ENCODE measurements at regions not wholly inside any gene's neighbourhood (a gene's known extent, or its start where the extent isn't known, plus 50 kb on each side); places are given as distances from the start of the nearest gene placed in this dataset.

DNA sequence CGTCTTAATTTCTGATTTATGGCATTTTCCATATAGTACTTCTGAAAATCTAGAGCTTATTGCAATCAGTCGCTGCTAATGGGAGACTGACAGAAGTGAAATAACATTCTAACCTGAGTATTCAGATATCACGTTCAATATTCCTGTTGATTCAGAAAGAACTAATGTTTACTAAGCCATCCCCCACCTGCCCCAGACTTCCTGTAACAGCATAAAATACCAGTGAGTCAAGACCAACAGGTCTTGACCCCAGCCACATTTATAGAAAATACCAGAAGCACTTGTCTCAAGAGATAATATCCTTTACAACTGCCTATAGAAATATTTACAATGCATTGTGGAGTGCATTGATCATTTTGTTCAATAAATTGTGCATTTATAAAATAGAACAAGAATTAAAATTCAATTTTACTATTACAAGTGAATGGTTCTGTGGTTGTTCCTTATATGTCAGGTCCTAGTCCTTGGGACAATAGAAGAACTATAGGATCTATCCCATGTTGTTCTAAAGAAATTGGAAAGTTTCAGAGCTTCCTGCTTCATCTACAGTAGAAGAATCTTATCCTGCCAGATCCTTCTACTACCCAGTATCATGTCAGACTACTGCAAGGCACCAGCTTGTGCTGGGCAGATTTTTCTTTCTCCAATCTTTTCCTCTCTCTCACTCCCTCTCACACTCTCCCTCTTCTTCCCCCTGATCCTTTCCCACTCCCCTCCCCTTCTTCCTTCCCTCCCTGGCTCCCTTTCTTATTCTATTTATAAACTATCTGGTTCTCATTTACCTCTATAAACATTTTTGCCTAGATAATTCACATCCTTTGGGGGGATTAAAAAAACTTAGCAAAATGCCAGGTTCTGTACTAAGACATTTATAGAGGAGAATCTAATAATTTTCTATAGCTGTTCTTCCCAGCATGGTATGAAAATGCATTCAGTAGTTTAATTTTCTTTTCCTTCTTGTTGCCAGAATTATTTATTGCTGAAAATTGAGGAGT lies 629.9 kb downstream of the DIAPH3 start:
- no peak overlapping the region for H3K4me2 ChIP-seq (ENCODE audit: low read depth, low read length, poor library complexity, severe bottlenecking)

DNA sequence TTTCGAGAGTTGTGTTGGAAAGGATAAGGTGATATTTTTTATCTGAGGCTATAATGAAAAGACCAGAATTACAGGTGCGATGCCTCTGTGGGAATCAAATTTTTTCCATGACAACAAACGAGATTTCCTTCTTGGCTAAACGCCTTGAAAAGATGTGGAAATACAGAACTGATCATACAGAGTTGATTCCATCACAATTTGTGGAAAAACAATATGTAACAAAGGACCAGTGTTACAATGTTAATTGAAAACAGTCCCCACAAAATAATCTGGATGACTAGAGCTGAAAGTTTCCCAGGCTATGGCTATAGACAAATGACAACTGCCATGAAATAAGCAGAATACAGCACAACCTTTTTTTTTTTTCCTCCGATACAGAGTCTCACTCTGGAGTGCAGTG lies 628.9 kb downstream of the DIAPH3 start:
- Histone ChIP-seq H3K27me3 (ENCODE audit: low read length) (no peaks in the 10 kb centered on the region), H3K9me2 (replicated peaks; ENCODE audit: insufficient read depth, low read length) (no peaks in the 10 kb centered on the region), H3K9me3 (ENCODE audit: low read length) (no peaks in the 10 kb centered on the region), H3K79me2 (ENCODE audit: low read length) (no peaks in the 10 kb centered on the region), H3K9ac (ENCODE audit: low read length) (no peak overlapping the region), H3K4me2 (ENCODE audit: low read depth, low read length, poor library complexity, severe bottlenecking) (no peak overlapping the region), H3K4me3 (ENCODE audit: low read length) (no peak overlapping the region), H2AFZ (ENCODE audit: low read length) (no peak overlapping the region), H3K4me1 (ENCODE audit: low read length) (peaks cover 7% of the 10 kb centered on the region), H3K27ac (ENCODE audit: low read length) (no peak overlapping the region), H4K20me1 (ENCODE audit: insufficient read depth, low read depth, low read length) (no peaks in the 10 kb centered on the region), H3K36me3 (ENCODE audit: insufficient read depth, low read length) (no peaks in the 10 kb centered on the region)
- DNase-seq, result no peak

More for the DNA sequence above, 629.9 kb downstream of the DIAPH3 start:
- Histone ChIP-seq H3K9ac (ENCODE audit: low read length) (no peak overlapping the region), H3K4me3 (ENCODE audit: low read length) (no peak overlapping the region), H3K4me1 (ENCODE audit: low read length) (peaks cover 7% of the 10 kb centered on the region), H3K79me2 (ENCODE audit: low read length) (no peaks in the 10 kb centered on the region), H3K9me2 (replicated peaks; ENCODE audit: insufficient read depth, low read length) (no peaks in the 10 kb centered on the region), H3K27ac (ENCODE audit: low read length) (no peak overlapping the region), H3K9me3 (ENCODE audit: low read length) (no peaks in the 10 kb centered on the region), H3K36me3 (ENCODE audit: insufficient read depth, low read length) (no peaks in the 10 kb centered on the region), H2AFZ (ENCODE audit: low read length) (no peak overlapping the region), H4K20me1 (ENCODE audit: insufficient read depth, low read depth, low read length) (no peaks in the 10 kb centered on the region), H3K27me3 (ENCODE audit: low read length) (no peaks in the 10 kb centered on the region)
- no peak for DNase-seq

DNA sequence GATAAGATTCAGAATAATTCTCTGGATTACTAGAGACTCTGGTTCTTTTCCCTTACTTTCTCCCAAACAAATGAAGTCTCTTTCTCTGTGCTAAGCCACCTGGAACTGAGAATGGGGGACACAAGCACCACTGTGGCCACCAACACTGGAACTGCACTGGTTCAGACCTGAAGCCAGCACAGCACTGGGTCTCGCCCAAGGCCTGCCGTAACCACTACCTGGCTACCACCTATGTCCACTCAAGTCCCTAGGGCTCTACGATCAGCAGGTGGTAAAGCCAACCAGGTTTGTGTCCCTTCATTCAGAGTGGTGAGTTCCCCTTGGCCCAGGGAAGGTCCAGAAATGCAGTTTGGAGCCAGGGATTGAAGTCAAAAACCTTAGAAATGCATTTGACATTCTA lies 626.2 kb downstream of the DIAPH3 start:
- no peaks in the 10 kb centered on the region for H3K79me2 ChIP-seq (ENCODE audit: low read length)
- no peaks in the 10 kb centered on the region for H4K20me1 ChIP-seq (ENCODE audit: insufficient read depth, low read depth, low read length)
- no peak for DNase-seq
- no peak overlapping the region for H3K4me3 ChIP-seq (ENCODE audit: low read length)
- H3K36me3 ChIP-seq (ENCODE audit: insufficient read depth, low read length), result no peaks in the 10 kb centered on the region
- no peak overlapping the region for H2AFZ ChIP-seq (ENCODE audit: low read length)
- no peaks in the 10 kb centered on the region for H3K27me3 ChIP-seq (ENCODE audit: low read length)
- no peaks in the 10 kb centered on the region for H3K9me2 ChIP-seq (replicated peaks; ENCODE audit: insufficient read depth, low read length)
- no peaks in the 10 kb centered on the region for H3K4me1 ChIP-seq (ENCODE audit: low read length)
- no peak overlapping the region for H3K27ac ChIP-seq (ENCODE audit: low read length)
- no peak overlapping the region for H3K9ac ChIP-seq (ENCODE audit: low read length)
- H3K9me3 ChIP-seq (ENCODE audit: low read length), result no peaks in the 10 kb centered on the region
- no peak overlapping the region for H3K4me2 ChIP-seq (ENCODE audit: low read depth, low read length, poor library complexity, severe bottlenecking)

- Histone ChIP-seq H3K27me3 (ENCODE audit: low read length) (no peaks in the 10 kb centered on the region), H3K4me3 (ENCODE audit: low read length) (no peak overlapping the region), H3K9ac (ENCODE audit: low read length) (no peak overlapping the region), H3K27ac (ENCODE audit: low read length) (no peak overlapping the region), H3K9me3 (ENCODE audit: low read length) (no peaks in the 10 kb centered on the region), H4K20me1 (ENCODE audit: insufficient read depth, low read depth, low read length) (no peaks in the 10 kb centered on the region), H3K9me2 (replicated peaks; ENCODE audit: insufficient read depth, low read length) (no peaks in the 10 kb centered on the region), H3K4me1 (ENCODE audit: low read length) (no peaks in the 10 kb centered on the region), H3K36me3 (ENCODE audit: insufficient read depth, low read length) (no peaks in the 10 kb centered on the region), H3K4me2 (ENCODE audit: low read depth, low read length, poor library complexity, severe bottlenecking) (no peak overlapping the region), H2AFZ (ENCODE audit: low read length) (no peak overlapping the region), H3K79me2 (ENCODE audit: low read length) (no peaks in the 10 kb centered on the region)
- no peak for DNase-seq
These were observed 625.2 kb downstream of the DIAPH3 start for GRCh38 chr13:59538512-59538911.

DNA sequence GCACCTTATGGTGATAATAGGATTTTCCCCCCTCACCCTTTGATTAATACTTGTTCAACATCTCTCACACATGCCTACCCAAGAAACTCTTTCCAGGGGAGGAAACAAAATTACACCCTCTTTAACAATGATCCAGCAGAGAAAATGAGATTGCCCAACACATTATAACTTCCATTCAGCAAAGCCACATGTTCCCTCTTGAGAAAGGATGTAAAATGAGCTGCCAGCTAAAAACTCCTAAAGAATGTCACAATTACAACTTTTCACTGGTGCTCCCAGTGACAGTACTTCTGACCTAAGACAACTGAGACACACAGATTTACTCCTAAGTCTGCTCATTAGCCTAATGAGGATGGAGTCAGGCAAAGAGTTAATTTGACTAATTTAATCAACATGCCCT lies 621.4 kb downstream of the DIAPH3 start:
- H2AFZ ChIP-seq (ENCODE audit: low read length), result no peak overlapping the region
- H3K4me3 ChIP-seq (ENCODE audit: low read length), result no peak overlapping the region
- no peaks in the 10 kb centered on the region for H3K4me1 ChIP-seq (ENCODE audit: low read length)
- H3K36me3 ChIP-seq (ENCODE audit: insufficient read depth, low read length), result no peaks in the 10 kb centered on the region
- H3K27ac ChIP-seq (ENCODE audit: low read length), result no peak overlapping the region
- no peaks in the 10 kb centered on the region for H3K9me2 ChIP-seq (replicated peaks; ENCODE audit: insufficient read depth, low read length)
- DNase-seq, result no peak
- no peaks in the 10 kb centered on the region for H3K27me3 ChIP-seq (ENCODE audit: low read length)
- H3K4me2 ChIP-seq (ENCODE audit: low read depth, low read length, poor library complexity, severe bottlenecking), result no peak overlapping the region
- no peaks in the 10 kb centered on the region for H3K79me2 ChIP-seq (ENCODE audit: low read length)
- H3K9me3 ChIP-seq (ENCODE audit: low read length), result no peaks in the 10 kb centered on the region
- H4K20me1 ChIP-seq (ENCODE audit: insufficient read depth, low read depth, low read length), result no peaks in the 10 kb centered on the region
- H3K9ac ChIP-seq (ENCODE audit: low read length), result no peak overlapping the region

DNA sequence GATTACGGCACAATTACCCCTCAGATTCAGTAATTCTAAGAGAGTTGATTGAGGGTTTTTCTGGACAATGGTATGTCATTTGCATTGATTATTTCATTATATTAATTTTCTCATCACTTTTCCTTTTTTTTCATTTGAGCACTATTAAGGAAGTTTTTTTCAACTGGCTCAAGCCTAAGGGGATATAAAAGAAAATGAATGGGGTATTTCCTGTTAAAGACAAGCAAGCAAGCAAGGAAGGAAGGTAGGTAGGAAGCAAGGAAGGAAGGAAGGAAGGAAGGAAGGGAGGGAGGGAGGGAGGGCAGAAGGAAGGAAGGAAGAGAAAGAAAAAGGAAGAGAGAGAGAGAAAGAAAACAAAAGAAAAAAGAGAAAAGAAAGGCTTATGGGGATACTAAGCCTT lies 620.3 kb downstream of the DIAPH3 start:
- no peak overlapping the region for H3K9ac ChIP-seq (ENCODE audit: low read length)
- H3K4me3 ChIP-seq (ENCODE audit: low read length), result no peak overlapping the region
- no peaks in the 10 kb centered on the region for H3K9me2 ChIP-seq (replicated peaks; ENCODE audit: insufficient read depth, low read length)
- no peaks in the 10 kb centered on the region for H3K36me3 ChIP-seq (ENCODE audit: insufficient read depth, low read length)
- no peaks in the 10 kb centered on the region for H3K4me1 ChIP-seq (ENCODE audit: low read length)
- H3K79me2 ChIP-seq (ENCODE audit: low read length), result no peaks in the 10 kb centered on the region
- DNase-seq, result no peak
- no peaks in the 10 kb centered on the region for H3K9me3 ChIP-seq (ENCODE audit: low read length)
- no peak overlapping the region for H2AFZ ChIP-seq (ENCODE audit: low read length)
- H3K4me2 ChIP-seq (ENCODE audit: low read depth, low read length, poor library complexity, severe bottlenecking), result no peak overlapping the region
- H3K27me3 ChIP-seq (ENCODE audit: low read length), result no peaks in the 10 kb centered on the region
- H3K27ac ChIP-seq (ENCODE audit: low read length), result no peak overlapping the region
- no peaks in the 10 kb centered on the region for H4K20me1 ChIP-seq (ENCODE audit: insufficient read depth, low read depth, low read length)

DNA sequence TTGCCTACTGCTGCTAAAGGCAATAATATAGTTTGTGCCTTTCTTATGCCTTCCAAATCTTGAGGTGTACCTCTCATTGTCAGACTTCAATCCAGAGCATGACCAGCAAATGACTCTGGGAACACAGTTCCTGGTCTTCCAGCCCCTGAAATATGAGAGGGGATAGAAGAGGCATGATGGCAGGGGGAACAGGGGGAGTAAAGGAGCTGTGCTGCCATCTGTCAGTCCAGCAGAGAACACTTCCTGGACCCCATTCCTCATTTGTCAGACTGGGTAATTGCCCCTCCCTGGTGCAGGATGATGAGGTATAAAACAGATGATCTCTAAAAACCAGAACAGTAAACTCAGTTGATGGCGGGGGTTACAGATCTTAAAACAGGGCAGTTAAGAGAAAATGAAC lies 618.7 kb downstream of the DIAPH3 start:
- H3K36me3 ChIP-seq (ENCODE audit: insufficient read depth, low read length), result no peaks in the 10 kb centered on the region
- no peak overlapping the region for H3K4me3 ChIP-seq (ENCODE audit: low read length)
- no peaks in the 10 kb centered on the region for H3K9me3 ChIP-seq (ENCODE audit: low read length)
- no peak overlapping the region for H2AFZ ChIP-seq (ENCODE audit: low read length)
- H3K9me2 ChIP-seq (replicated peaks; ENCODE audit: insufficient read depth, low read length), result no peaks in the 10 kb centered on the region
- no peaks in the 10 kb centered on the region for H3K79me2 ChIP-seq (ENCODE audit: low read length)
- H3K9ac ChIP-seq (ENCODE audit: low read length), result no peak overlapping the region
- H3K27me3 ChIP-seq (ENCODE audit: low read length), result no peaks in the 10 kb centered on the region
- H3K4me2 ChIP-seq (ENCODE audit: low read depth, low read length, poor library complexity, severe bottlenecking), result no peak overlapping the region
- H4K20me1 ChIP-seq (ENCODE audit: insufficient read depth, low read depth, low read length), result no peaks in the 10 kb centered on the region
- no peak for DNase-seq
- H3K4me1 ChIP-seq (ENCODE audit: low read length), result no peaks in the 10 kb centered on the region
- H3K27ac ChIP-seq (ENCODE audit: low read length), result no peak overlapping the region

DNA sequence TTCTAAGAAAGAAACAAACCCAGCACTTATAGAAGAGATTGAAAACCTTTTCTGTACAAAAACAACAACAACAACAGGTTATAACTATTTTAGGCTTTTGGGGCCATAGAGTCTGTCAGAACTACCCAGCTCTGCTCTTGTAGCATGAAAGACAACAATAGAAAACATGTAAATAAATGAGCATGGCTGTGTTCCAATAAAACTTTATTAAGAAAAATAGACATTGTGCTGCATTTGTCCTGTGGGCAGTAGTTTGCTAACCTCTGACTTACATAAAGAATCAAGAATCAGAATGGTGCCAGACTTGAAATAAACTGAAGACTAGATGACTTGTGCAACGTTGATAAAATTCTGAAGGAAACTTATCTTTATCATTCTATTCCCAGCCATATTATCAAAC lies 617.5 kb downstream of the DIAPH3 start:
- Histone ChIP-seq H3K9ac (ENCODE audit: low read length) (no peak overlapping the region), H3K27me3 (ENCODE audit: low read length) (no peaks in the 10 kb centered on the region), H3K4me2 (ENCODE audit: low read depth, low read length, poor library complexity, severe bottlenecking) (no peak overlapping the region), H3K27ac (ENCODE audit: low read length) (no peak overlapping the region), H3K4me1 (ENCODE audit: low read length) (no peaks in the 10 kb centered on the region), H3K9me3 (ENCODE audit: low read length) (no peaks in the 10 kb centered on the region), H2AFZ (ENCODE audit: low read length) (no peak overlapping the region), H3K9me2 (replicated peaks; ENCODE audit: insufficient read depth, low read length) (no peaks in the 10 kb centered on the region), H3K79me2 (ENCODE audit: low read length) (no peaks in the 10 kb centered on the region), H3K4me3 (ENCODE audit: low read length) (no peak overlapping the region), H4K20me1 (ENCODE audit: insufficient read depth, low read depth, low read length) (no peaks in the 10 kb centered on the region), H3K36me3 (ENCODE audit: insufficient read depth, low read length) (no peaks in the 10 kb centered on the region)
- no peak for DNase-seq
